ENCODE measurements at regions not wholly inside any gene's neighbourhood (a gene's known extent, or its start where the extent isn't known, plus 50 kb on each side); places are given as distances from the start of the nearest gene placed in this dataset.
"Not testable (repeated sequence)": the region's sequence is repeated elsewhere in the genome, so short reads cannot be mapped to it uniquely, and the experiment has no call there.

- DNase-seq (ENCODE audit: low read depth), result no peak
These were observed 147.8 kb downstream of the ATXN7L3B start for GRCh38 chr12:74685385-74685784.

GRCh38 chr12:74689071-74689655 is 151.5 kb downstream of the ATXN7L3B start:
- peak; percentile 55 for DNase-seq (ENCODE audit: low read depth)

- DNase-seq (ENCODE audit: low read depth), result no peak
These were observed 152.3 kb downstream of the ATXN7L3B start for GRCh38 chr12:74689929-74690328.

GRCh38 chr12:74719447-74719846 is 181.8 kb downstream of the ATXN7L3B start:
- no peak for DNase-seq (ENCODE audit: low read depth)

- DNase-seq (ENCODE audit: low read depth), result no peak
These were observed 185.1 kb downstream of the ATXN7L3B start for GRCh38 chr12:74722709-74723108.

GRCh38 chr12:74725154-74725553 is 187.5 kb downstream of the ATXN7L3B start:
- DNase-seq (ENCODE audit: low read depth), result no peak

GRCh38 chr12:74728006-74728405 is 190.4 kb downstream of the ATXN7L3B start:
- DNase-seq (ENCODE audit: low read depth), result no peak

GRCh38 chr12:74732164-74732784 is 194.6 kb downstream of the ATXN7L3B start:
- no peak for DNase-seq (ENCODE audit: low read depth)

- DNase-seq (ENCODE audit: low read depth), result no peak
These were observed 195.2 kb downstream of the ATXN7L3B start for GRCh38 chr12:74732826-74733225.

GRCh38 chr12:74741112-74741511 is 203.5 kb downstream of the ATXN7L3B start:
- no peak for DNase-seq (ENCODE audit: low read depth)

- DNase-seq (ENCODE audit: low read depth), result no peak
These were observed 209.7 kb downstream of the ATXN7L3B start for GRCh38 chr12:74747305-74747704.

- DNase-seq (ENCODE audit: low read depth), result no peak
These were observed 213.8 kb downstream of the ATXN7L3B start for GRCh38 chr12:74751441-74751840.

- DNase-seq (ENCODE audit: low read depth), result no peak
These were observed 214.6 kb downstream of the ATXN7L3B start for GRCh38 chr12:74752215-74752614.

- DNase-seq (ENCODE audit: low read depth), result no peak
These were observed 232.9 kb downstream of the ATXN7L3B start for GRCh38 chr12:74770552-74770951.

- no peak for DNase-seq (ENCODE audit: low read depth)
These were observed 237.6 kb downstream of the ATXN7L3B start for GRCh38 chr12:74775276-74775675.

- DNase-seq (ENCODE audit: low read depth), result no peak
These were observed 238.7 kb downstream of the ATXN7L3B start for GRCh38 chr12:74776378-74776777.

GRCh38 chr12:74780182-74780849 is 242.7 kb downstream of the ATXN7L3B start:
- DNase-seq (ENCODE audit: low read depth), result no peak

GRCh38 chr12:74780850-74781241 is 243.2 kb downstream of the ATXN7L3B start:
- DNase-seq (ENCODE audit: low read depth), result not testable (repeated sequence)

- no peak for DNase-seq (ENCODE audit: low read depth)
These were observed 244.4 kb downstream of the ATXN7L3B start for GRCh38 chr12:74781991-74782485.

- DNase-seq (ENCODE audit: low read depth), result no peak
These were observed 253.3 kb downstream of the ATXN7L3B start for GRCh38 chr12:74790931-74791330.

- DNase-seq (ENCODE audit: low read depth), result no peak
These were observed 253.7 kb downstream of the ATXN7L3B start for GRCh38 chr12:74791365-74791764.

- DNase-seq (ENCODE audit: low read depth), result no peak
These were observed 256.9 kb downstream of the ATXN7L3B start for GRCh38 chr12:74794522-74794921.

GRCh38 chr12:74801625-74802024 is 264.0 kb downstream of the ATXN7L3B start:
- DNase-seq (ENCODE audit: low read depth), result no peak
